Left ventricle myocardium inferior (tissue), 1 donor: ENCODE measurements at regions not wholly inside any gene's neighbourhood (a gene's known extent, or its start where the extent isn't known, plus 50 kb on each side); places are given as distances from the start of the nearest gene placed in this dataset.

ENCODE experiments used
- DNase-seq: peaks from one replicate; pipeline ENCODE4 v3.0.0-alpha.2; 2020
- H3K27ac ChIP-seq: fragments of 200-600 bp; replicated peaks from 2 replicates; pipeline ENCODE4 v1.8.0; 2021
- H3K27me3 ChIP-seq: fragments of 200-600 bp; 2 replicates; pipeline ENCODE4 v1.8.0; 2021; ENCODE audit warnings: low read depth
- H3K36me3 ChIP-seq: fragments of 200-600 bp; 2 replicates; pipeline ENCODE4 v1.8.0; 2021
- H3K4me1 ChIP-seq: fragments of 200-600 bp; 2 replicates; pipeline ENCODE4 v1.8.0; 2021
- H3K4me3 ChIP-seq: fragments of 200-600 bp; 2 replicates; pipeline ENCODE4 v1.8.0; 2021; ENCODE audit warnings: mild to moderate bottlenecking, moderate library complexity
- H3K9me3 ChIP-seq: fragments of 200-600 bp; replicated peaks from 2 replicates; pipeline ENCODE4 v1.8.0; 2021
- CTCF ChIP-seq: fragments of 200-600 bp; IDR thresholded peaks from 2 replicates; pipeline ENCODE4 v1.8.0; 2021; ENCODE audit warnings: antibody characterized with exemption, mild to moderate bottlenecking, borderline replicate concordance
- intact Hi-C: fragments of 100-400 bp; cut with micrococcal nuclease; formaldehyde crosslinking; loops from one replicate; pipeline ENCODE4 v1.11.0; 2022
- donor health status: DM: no; HTN: yes; CAD: no; lungs with severe emphysema.

- intact Hi-C loops = no loop called here
- Histone ChIP-seq H3K9me3 (no peaks in the 10 kb centered on the region), H3K4me3 (no peak overlapping the region), H3K4me1 (no peaks in the 10 kb centered on the region), H3K36me3 (no peaks in the 10 kb centered on the region), H3K27ac (no peak overlapping the region), H3K27me3 (no peaks in the 10 kb centered on the region)
- DNase-seq = no peak
- no peak for TF ChIP-seq CTCF
Observed at GRCh38 chrX:44042751-44043150, 69.6 kb upstream of the NDP start.

- DNase-seq = no peak
- H3K4me3 ChIP-seq = no peak overlapping the region
- no peak overlapping the region for H3K27ac ChIP-seq
- H3K4me1 ChIP-seq = no peaks in the 10 kb centered on the region
- no peaks in the 10 kb centered on the region for H3K27me3 ChIP-seq
- intact Hi-C loops = no loop called here
- no peaks in the 10 kb centered on the region for H3K36me3 ChIP-seq
- TF ChIP-seq CTCF = no peak
- no peaks in the 10 kb centered on the region for H3K9me3 ChIP-seq
Observed at GRCh38 chrX:44042116-44042515, 68.9 kb upstream of the NDP start.

- H3K4me3 ChIP-seq = no peak overlapping the region
- no peaks in the 10 kb centered on the region for H3K9me3 ChIP-seq
- no peaks in the 10 kb centered on the region for H3K36me3 ChIP-seq
- no peaks in the 10 kb centered on the region for H3K4me1 ChIP-seq
- no peaks in the 10 kb centered on the region for H3K27me3 ChIP-seq
- intact Hi-C loops = no loop called here
- no peak for DNase-seq
- no peak for TF ChIP-seq CTCF
- H3K27ac ChIP-seq = no peak overlapping the region
Observed at GRCh38 chrX:44040406-44040805, 67.2 kb upstream of the NDP start.

GRCh38 chrX:44039556-44039955 lies 66.4 kb upstream of the NDP start:
- no peak for DNase-seq
- Histone ChIP-seq H3K36me3 (no peaks in the 10 kb centered on the region), H3K9me3 (no peaks in the 10 kb centered on the region), H3K27ac (no peak overlapping the region), H3K4me3 (no peak overlapping the region), H3K4me1 (no peaks in the 10 kb centered on the region), H3K27me3 (no peaks in the 10 kb centered on the region)
- intact Hi-C loops = no loop called here
- no peak for TF ChIP-seq CTCF

- Histone ChIP-seq H3K27me3 (no peaks in the 10 kb centered on the region), H3K9me3 (no peaks in the 10 kb centered on the region), H3K36me3 (no peaks in the 10 kb centered on the region), H3K4me3 (no peak overlapping the region), H3K27ac (no peak overlapping the region), H3K4me1 (no peaks in the 10 kb centered on the region)
- no peak for DNase-seq
- intact Hi-C loops = no loop called here
- no peak for TF ChIP-seq CTCF
Observed at GRCh38 chrX:44036336-44036735, 63.1 kb upstream of the NDP start.

GRCh38 chrX:44035571-44035970 lies 62.4 kb upstream of the NDP start:
- no peak for DNase-seq
- H3K27ac ChIP-seq = no peak overlapping the region
- intact Hi-C loops = no loop called here
- H3K4me1 ChIP-seq = no peaks in the 10 kb centered on the region
- no peaks in the 10 kb centered on the region for H3K9me3 ChIP-seq
- no peaks in the 10 kb centered on the region for H3K36me3 ChIP-seq
- no peaks in the 10 kb centered on the region for H3K27me3 ChIP-seq
- H3K4me3 ChIP-seq = no peak overlapping the region
- no peak for TF ChIP-seq CTCF
